Esophagus muscularis mucosa (tissue), 4 donors: ENCODE measurements at regions not wholly inside any gene's neighbourhood (a gene's known extent, or its start where the extent isn't known, plus 50 kb on each side); places are given as distances from the start of the nearest gene placed in this dataset.

Experiments
- CTCF ChIP-seq, 3 experiments: fragments of 200-600 bp in 2 of 3; fragments of 450-650 bp in 1 of 3; sonication (generic) in 2 of 3; IDR thresholded peaks; one replicate each; pipeline ENCODE4 v1.5.1; 2017 to 2019; ENCODE audit warnings: antibody characterized with exemption in 3 of 3, mild to moderate bottlenecking in 2 of 3, moderate library complexity in 1 of 3
- EP300 ChIP-seq: sonication (generic); formaldehyde crosslinking; IDR thresholded peaks from one replicate; pipeline ENCODE4 v1.6.1; 2017; ENCODE audit warnings: antibody characterized with exemption
- POLR2A ChIP-seq: fragments of 450-650 bp; IDR thresholded peaks from one replicate; pipeline ENCODE4 v1.6.1; 2017; ENCODE audit warnings: antibody characterized with exemption, moderate library complexity, mild to moderate bottlenecking, low read depth
- POLR2AphosphoS5 ChIP-seq, 2 donors: sonication (generic); formaldehyde crosslinking; IDR thresholded peaks; one replicate each; pipeline ENCODE4 v1.6.1; 2017; ENCODE audit warnings: antibody characterized with exemption in 2 of 2

GRCh38 chr2:83143946-83144345 lies 1315.1 kb downstream of the SUCLG1 start:
- TF ChIP-seq CTCF (IDR thresholded peaks at IDR 0.05) (no peak), POLR2AphosphoS5 (IDR thresholded peaks at IDR 0.05) (no peak), POLR2A (no peak), EP300 (no peak)
